HepG2 (cell line): ENCODE measurements at regions not wholly inside any gene's neighbourhood (a gene's known extent, or its start where the extent isn't known, plus 50 kb on each side); places are given as distances from the start of the nearest gene placed in this dataset.

Source experiments
- ATAC-seq: fragments of 200-7000 bp; cut with Tn5 transposase; 3 replicates; pipeline ENCODE4 v1.9.1; 2020; ENCODE audit warnings: mild to moderate bottlenecking, moderate library complexity
- BruUV-seq: library from RNA; stranded (reverse); fragments of 400-500 nt; replicated peaks from 2 replicates; lab custom pipeline; 2021; lab: Mats Ljungman, UMichigan
- CTCF ChIA-PET: fragments of 300-600 bp; formaldehyde crosslinking; extraction: SDS; loops from one replicate; lab custom pipeline; 2021; ENCODE audit warnings: low total read pairs, inconsistent platforms, low intra/inter-chr PET ratio; lab: Yijun Ruan, JAX
- POLR2A ChIA-PET: fragments of 350-600 bp; sonication (Branson Sonifier 250); formaldehyde crosslinking; loops from one replicate; lab custom pipeline; 2020; ENCODE audit warnings: antibody characterized with exemption, inconsistent platforms; lab: Yijun Ruan, JAX
- DNase-seq: peaks from one replicate; pipeline ENCODE4 v3.0.0-alpha.2; 2015; ENCODE audit warnings: low spot score
- FAIRE-seq: peaks from 3 replicates; lab custom pipeline; 2011; peaks lifted over from hg19 to GRCh38; lab: Jason Lieb, UNC
- H2AFZ ChIP-seq: one replicate; pipeline ENCODE4 v1.6.1; 2011; ENCODE audit warnings: low read length, inconsistent platforms
- H3K27ac ChIP-seq: fragments of 300-600 bp; 3 replicates; pipeline ENCODE4 v1.8.0; 2011; ENCODE audit warnings: mixed run types, mild to moderate bottlenecking, mixed read lengths, low read length, inconsistent platforms; ENCODE audit not compliant: insufficient read depth; ENCODE audit errors: extremely low read length
- H3K27me3 ChIP-seq, 2 experiments: fragments of 200-600 bp in 1 of 2; 2 replicates in 1 of 2; 3 replicates in 1 of 2; pipeline versions ENCODE4 v1.6.0 to v1.8.0; 2011; ENCODE audit warnings: low read length in 2 of 2, mild to moderate bottlenecking in 2 of 2, moderate library complexity in 2 of 2, inconsistent platforms in 1 of 2; ENCODE audit not compliant: insufficient read depth in 2 of 2, control insufficient read depth in 1 of 2
- H3K36me3 ChIP-seq, 2 experiments: fragments of 200-600 bp in 1 of 2; replicated peaks in 1 of 2; 2 replicates in 1 of 2; 3 replicates in 1 of 2; pipeline versions ENCODE4 v1.5.1 to v1.8.0; 2011; ENCODE audit warnings: low read length in 2 of 2, inconsistent platforms in 1 of 2; ENCODE audit not compliant: insufficient read depth in 2 of 2, control insufficient read depth in 1 of 2
- H3K4me1 ChIP-seq: 2 replicates; pipeline ENCODE4 v1.5.1; 2012; ENCODE audit warnings: low read length, inconsistent platforms; ENCODE audit not compliant: insufficient read depth
- H3K4me2 ChIP-seq: 2 replicates; pipeline ENCODE4 v1.6.0; 2011; ENCODE audit warnings: low read depth, low read length, inconsistent platforms
- H3K4me3 ChIP-seq, 3 experiments: fragments of 200-600 bp in 1 of 3; sonication (generic), shearing (Covaris generic) in 1 of 3; replicated peaks in 1 of 3; 2 replicates each; pipeline ENCODE4 v1.5.1; 2011 to 2016; ENCODE audit warnings: low read length in 3 of 3, inconsistent platforms in 2 of 3, low read depth in 2 of 3, mild to moderate bottlenecking in 2 of 3, control low read depth in 1 of 3, mixed read lengths in 1 of 3; ENCODE audit not compliant: insufficient read depth in 1 of 3
- H3K79me2 ChIP-seq: one replicate; pipeline ENCODE4 v1.6.1; 2011; ENCODE audit warnings: low read length, inconsistent platforms; ENCODE audit not compliant: insufficient read depth
- H3K9ac ChIP-seq: 2 replicates; pipeline ENCODE4 v1.6.0; 2011; ENCODE audit warnings: mild to moderate bottlenecking, low read depth, low read length, inconsistent platforms; ENCODE audit not compliant: insufficient read depth
- H3K9me3 ChIP-seq: 2 replicates; pipeline ENCODE4 v1.5.1; 2012; ENCODE audit warnings: mild to moderate bottlenecking, low read length
- H4K20me1 ChIP-seq: 2 replicates; pipeline ENCODE4 v1.6.0; 2011; ENCODE audit warnings: inconsistent platforms, mild to moderate bottlenecking, low read length, moderate library complexity; ENCODE audit not compliant: insufficient read depth
- CREM ChIP-seq, 2 experiments: sonication (generic) in 1 of 2; formaldehyde crosslinking in 1 of 2; IDR thresholded peaks; 2 replicates each; pipeline versions ENCODE4 v1.4.0 to v1.6.1; 2016 to 2020; ENCODE audit warnings: antibody characterized with exemption in 1 of 2, mild to moderate bottlenecking in 1 of 2, missing genetic modification reagents in 1 of 2
- NCOA1 ChIP-seq: sonication (generic); formaldehyde crosslinking; IDR thresholded peaks from 2 replicates; pipeline ENCODE4 v1.9.0; 2021; ENCODE audit warnings: missing genetic modification reagents
- NFE2L2 ChIP-seq: fragments of 150-350 bp; IDR thresholded peaks from 2 replicates; pipeline ENCODE4 v1.6.1; 2014; ENCODE audit warnings: low read length
- PHF5A ChIP-seq: IDR thresholded peaks from one replicate; pipeline ENCODE4 v1.6.1; 2018; ENCODE audit warnings: low read depth, missing genetic modification reagents; ENCODE audit not compliant: unreplicated experiment
- RBM39 ChIP-seq: fragments of 200-400 bp; formaldehyde crosslinking; IDR thresholded peaks from one replicate; pipeline ENCODE4 v1.6.1; 2018; ENCODE audit warnings: antibody characterized with exemption, mild to moderate bottlenecking, low read depth, low read length; ENCODE audit not compliant: poor library complexity, severe bottlenecking
- RFX1 ChIP-seq: fragments of 450-650 bp; IDR thresholded peaks from 2 replicates; pipeline ENCODE4 v1.6.1; 2017
- XBP1 ChIP-seq: sonication (generic); formaldehyde crosslinking; IDR thresholded peaks from 2 replicates; pipeline ENCODE4 v1.5.0; 2020; ENCODE audit warnings: missing genetic modification reagents
- ZNF232 ChIP-seq: sonication (generic); formaldehyde crosslinking; IDR thresholded peaks from 2 replicates; pipeline ENCODE4 v1.4.0; 2020; ENCODE audit warnings: missing genetic modification reagents, borderline replicate concordance
- ZNF430 ChIP-seq: sonication (generic); formaldehyde crosslinking; IDR thresholded peaks from 2 replicates; pipeline ENCODE4 v1.9.0; 2021; ENCODE audit warnings: mild to moderate bottlenecking, missing genetic modification reagents
- ZNF614 ChIP-seq: IDR thresholded peaks from 2 replicates; pipeline ENCODE4 v1.6.1; 2018; ENCODE audit warnings: missing biosample characterization, missing genetic modification reagents, inconsistent platforms, borderline replicate concordance
- ZNF850 ChIP-seq: sonication (generic); formaldehyde crosslinking; conservative IDR thresholded peaks from 2 replicates; pipeline ENCODE4 v1.9.0; 2021; ENCODE audit warnings: mild to moderate bottlenecking, missing genetic modification reagents
- WGBS: methylation state at CpG from one replicate; pipeline ENCODE4 v1.1.6; 2017; ENCODE audit warnings: low lambda C conversion rate; 5-methylcytosine and 5-hydroxymethylcytosine counted together
- in situ Hi-C: cut with HindIII; loops from 2 replicates; pipeline ENCODE4 v1.10.0; 2017; ENCODE audit warnings: low pct_unique_long_range_greater_than_20kb; ENCODE audit not compliant: extremely low pct_ligation_motif_present
- intact Hi-C: fragments of 100-400 bp; cut with micrococcal nuclease; formaldehyde crosslinking; loops from one replicate; pipeline ENCODE4 v1.10.0; 2022; ENCODE audit not compliant: unreplicated experiment
- TF ChIP-seq, protein P1 (sequence below), 2 experiments: sonication (generic) in 1 of 2; formaldehyde crosslinking in 1 of 2; IDR thresholded peaks; 2 replicates each; pipeline versions ENCODE4 v1.6.1 to v1.9.0; 2014 to 2022; ENCODE audit warnings: antibody characterized with exemption in 1 of 2, borderline replicate concordance in 1 of 2, inconsistent platforms in 1 of 2, low read depth in 1 of 2, missing genetic modification reagents in 1 of 2
- TF ChIP-seq, protein P2 (sequence below): sonication (generic); formaldehyde crosslinking; IDR thresholded peaks from 2 replicates; pipeline ENCODE4 v1.8.1; 2023; ENCODE audit warnings: mild to moderate bottlenecking, missing genetic modification reagents, borderline replicate concordance
- TF ChIP-seq, protein P3 (sequence below): sonication (generic); formaldehyde crosslinking; IDR thresholded peaks from 2 replicates; pipeline ENCODE4 v1.8.1; 2023; ENCODE audit warnings: mild to moderate bottlenecking, moderate library complexity, missing genetic modification reagents
- TF ChIP-seq, protein P4 (sequence below): sonication (generic); formaldehyde crosslinking; IDR thresholded peaks from 2 replicates; pipeline ENCODE4 v1.5.1; 2020; ENCODE audit warnings: missing genetic modification reagents, mild to moderate bottlenecking, borderline replicate concordance

DNA sequence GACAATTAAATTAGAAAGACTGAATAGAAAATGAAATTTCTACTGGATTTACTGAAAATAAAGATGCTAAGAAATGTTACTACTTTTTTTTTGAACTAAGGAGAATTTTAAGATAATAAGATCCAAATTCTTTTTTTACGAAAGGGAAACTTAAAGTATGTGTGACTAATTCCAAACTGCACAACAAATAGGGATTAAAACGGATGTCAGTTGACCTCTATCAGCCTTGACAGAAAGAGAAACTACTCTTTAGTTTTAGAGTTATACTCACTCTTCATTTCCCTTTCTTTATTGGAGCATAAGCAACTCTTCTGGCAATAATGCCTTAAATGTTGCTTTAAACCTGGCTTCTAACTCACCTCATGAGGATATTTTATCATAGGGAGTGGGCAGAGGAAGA, 273.8 kb downstream of the SLITRK6 start:
- no peak overlapping the region for H3K9ac ChIP-seq
- H3K9me3 ChIP-seq: no peaks in the 10 kb centered on the region
- in situ Hi-C loops: no loop called here
- intact Hi-C loops: no loop called here
- no peak overlapping the region for H2AFZ ChIP-seq
- ChIA-PET CTCF (no interaction called here), POLR2A (no interaction called here)
- H3K79me2 ChIP-seq: no peaks in the 10 kb centered on the region
- ATAC-seq (no peak), DNase-seq (no peak), FAIRE-seq (no peak)
- no peak overlapping the region for H3K4me2 ChIP-seq
- no peak overlapping the region for H3K4me3 ChIP-seq
- no TSS peak for BruUV-seq
- no peaks in the 10 kb centered on the region for H3K36me3 ChIP-seq
- H4K20me1 ChIP-seq: no peaks in the 10 kb centered on the region
- H3K4me1 ChIP-seq: no peaks in the 10 kb centered on the region
- 17% methylated on average over 2 of the region's 2 CpGs for WGBS
- H3K27me3 ChIP-seq: no peaks in the 10 kb centered on the region
- H3K27ac ChIP-seq: no peak overlapping the region
- TF ChIP-seq, protein P1, sequence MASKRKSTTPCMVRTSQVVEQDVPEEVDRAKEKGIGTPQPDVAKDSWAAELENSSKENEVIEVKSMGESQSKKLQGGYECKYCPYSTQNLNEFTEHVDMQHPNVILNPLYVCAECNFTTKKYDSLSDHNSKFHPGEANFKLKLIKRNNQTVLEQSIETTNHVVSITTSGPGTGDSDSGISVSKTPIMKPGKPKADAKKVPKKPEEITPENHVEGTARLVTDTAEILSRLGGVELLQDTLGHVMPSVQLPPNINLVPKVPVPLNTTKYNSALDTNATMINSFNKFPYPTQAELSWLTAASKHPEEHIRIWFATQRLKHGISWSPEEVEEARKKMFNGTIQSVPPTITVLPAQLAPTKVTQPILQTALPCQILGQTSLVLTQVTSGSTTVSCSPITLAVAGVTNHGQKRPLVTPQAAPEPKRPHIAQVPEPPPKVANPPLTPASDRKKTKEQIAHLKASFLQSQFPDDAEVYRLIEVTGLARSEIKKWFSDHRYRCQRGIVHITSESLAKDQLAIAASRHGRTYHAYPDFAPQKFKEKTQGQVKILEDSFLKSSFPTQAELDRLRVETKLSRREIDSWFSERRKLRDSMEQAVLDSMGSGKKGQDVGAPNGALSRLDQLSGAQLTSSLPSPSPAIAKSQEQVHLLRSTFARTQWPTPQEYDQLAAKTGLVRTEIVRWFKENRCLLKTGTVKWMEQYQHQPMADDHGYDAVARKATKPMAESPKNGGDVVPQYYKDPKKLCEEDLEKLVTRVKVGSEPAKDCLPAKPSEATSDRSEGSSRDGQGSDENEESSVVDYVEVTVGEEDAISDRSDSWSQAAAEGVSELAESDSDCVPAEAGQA (IDR thresholded peaks at IDR 0.05; ENCODE audit: low read depth): no peak
- TF ChIP-seq, protein P1 (CRISPR knock-in tag; IDR thresholded peaks at IDR 0.05; ENCODE audit: borderline replicate concordance): no peak
- TF ChIP-seq, protein P2, sequence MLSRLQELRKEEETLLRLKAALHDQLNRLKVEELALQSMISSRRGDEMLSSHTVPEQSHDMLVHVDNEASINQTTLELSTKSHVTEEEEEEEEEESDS (CRISPR knock-in tag): no peak
- no peak for TF ChIP-seq XBP1 (CRISPR knock-in tag)
- TF ChIP-seq, protein P3, sequence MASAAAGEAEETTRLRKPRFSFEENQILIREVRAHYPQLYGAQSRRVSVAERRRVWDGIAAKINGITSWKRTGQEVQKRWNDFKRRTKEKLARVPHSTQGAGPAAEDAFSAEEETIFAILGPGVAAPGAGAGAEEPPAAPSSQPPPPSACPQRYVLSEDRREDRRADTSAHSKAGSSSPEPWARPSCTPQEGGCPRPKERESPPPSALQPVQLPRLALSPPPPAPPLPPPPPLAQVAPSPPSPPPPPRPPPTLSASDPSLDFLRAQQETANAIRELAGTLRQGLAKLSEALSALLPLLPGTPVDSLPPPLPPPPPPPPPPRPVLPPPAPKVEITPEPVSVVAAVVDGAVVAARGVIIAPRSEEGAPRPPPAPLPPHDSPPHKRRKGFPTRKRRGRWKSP (CRISPR knock-in tag): no peak
- TF ChIP-seq ZNF232 (CRISPR knock-in tag): no peak
- no peak for TF ChIP-seq ZNF430 (CRISPR knock-in tag)
- no peak for TF ChIP-seq RFX1
- TF ChIP-seq ZNF614 (CRISPR knock-in tag): no peak
- TF ChIP-seq ZNF850 (CRISPR knock-in tag): no peak
- TF ChIP-seq PHF5A: no peak
- no peak for TF ChIP-seq NCOA1 (CRISPR knock-in tag)
- no peak for TF ChIP-seq RBM39
- TF ChIP-seq, protein P4, sequence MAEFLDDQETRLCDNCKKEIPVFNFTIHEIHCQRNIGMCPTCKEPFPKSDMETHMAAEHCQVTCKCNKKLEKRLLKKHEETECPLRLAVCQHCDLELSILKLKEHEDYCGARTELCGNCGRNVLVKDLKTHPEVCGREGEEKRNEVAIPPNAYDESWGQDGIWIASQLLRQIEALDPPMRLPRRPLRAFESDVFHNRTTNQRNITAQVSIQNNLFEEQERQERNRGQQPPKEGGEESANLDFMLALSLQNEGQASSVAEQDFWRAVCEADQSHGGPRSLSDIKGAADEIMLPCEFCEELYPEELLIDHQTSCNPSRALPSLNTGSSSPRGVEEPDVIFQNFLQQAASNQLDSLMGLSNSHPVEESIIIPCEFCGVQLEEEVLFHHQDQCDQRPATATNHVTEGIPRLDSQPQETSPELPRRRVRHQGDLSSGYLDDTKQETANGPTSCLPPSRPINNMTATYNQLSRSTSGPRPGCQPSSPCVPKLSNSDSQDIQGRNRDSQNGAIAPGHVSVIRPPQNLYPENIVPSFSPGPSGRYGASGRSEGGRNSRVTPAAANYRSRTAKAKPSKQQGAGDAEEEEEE (CRISPR knock-in tag): no peak
- TF ChIP-seq NFE2L2: no peak
- no peak for TF ChIP-seq CREM (IDR thresholded peaks at IDR 0.05)
- TF ChIP-seq CREM (CRISPR knock-in tag; IDR thresholded peaks at IDR 0.05): no peak
